HT-29 (cell line): ENCODE measurements at regions not wholly inside any gene's neighbourhood (a gene's known extent, or its start where the extent isn't known, plus 50 kb on each side); places are given as distances from the start of the nearest gene placed in this dataset.

Experiments used
- DNase-seq: peaks from one replicate; pipeline ENCODE4 v3.0.0-alpha.2; 2015; ENCODE audit warnings: low spot score

- no peak for DNase-seq
Observed at GRCh38 chr1:5291889-5292288, 637.5 kb downstream of the AJAP1 start.

- no peak for DNase-seq
Observed at GRCh38 chr1:5287178-5288150, 633.1 kb downstream of the AJAP1 start.

- no peak for DNase-seq
Observed at GRCh38 chr1:5286244-5286643, 631.8 kb downstream of the AJAP1 start.

- no peak for DNase-seq
Observed at GRCh38 chr1:5274527-5274926, 620.1 kb downstream of the AJAP1 start.

- no peak for DNase-seq
Observed at GRCh38 chr1:5273280-5274003, 619.0 kb downstream of the AJAP1 start.

GRCh38 chr1:5272325-5272724 is 617.9 kb downstream of the AJAP1 start:
- DNase-seq = no peak

- no peak for DNase-seq
Observed at GRCh38 chr1:5271264-5271663, 616.9 kb downstream of the AJAP1 start.

- no peak for DNase-seq
Observed at GRCh38 chr1:5269901-5270300, 615.5 kb downstream of the AJAP1 start.

- no peak for DNase-seq
Observed at GRCh38 chr1:5267603-5268235, 613.3 kb downstream of the AJAP1 start.

- no peak for DNase-seq
Observed at GRCh38 chr1:5265438-5266075, 611.1 kb downstream of the AJAP1 start.

- no peak for DNase-seq
Observed at GRCh38 chr1:5264476-5264875, 610.1 kb downstream of the AJAP1 start.

- DNase-seq = no peak
Observed at GRCh38 chr1:5256793-5257192, 602.4 kb downstream of the AJAP1 start.

GRCh38 chr1:5254975-5255374 is 600.6 kb downstream of the AJAP1 start:
- DNase-seq = no peak

GRCh38 chr1:5254131-5254725 is 599.8 kb downstream of the AJAP1 start:
- DNase-seq = no peak

GRCh38 chr1:5253036-5253435 is 598.6 kb downstream of the AJAP1 start:
- no peak for DNase-seq

- no peak for DNase-seq
Observed at GRCh38 chr1:5250336-5250735, 595.9 kb downstream of the AJAP1 start.

- no peak for DNase-seq
Observed at GRCh38 chr1:5245348-5245747, 590.9 kb downstream of the AJAP1 start.

- no peak for DNase-seq
Observed at GRCh38 chr1:5244631-5245285, 590.3 kb downstream of the AJAP1 start.

- DNase-seq = no peak
Observed at GRCh38 chr1:5242850-5243249, 588.4 kb downstream of the AJAP1 start.

- DNase-seq = peak; percentile 16
Observed at GRCh38 chr1:5239911-5240310, 585.5 kb downstream of the AJAP1 start.
